SK-N-SH (cell line): ENCODE measurements at regions not wholly inside any gene's neighbourhood (a gene's known extent, or its start where the extent isn't known, plus 50 kb on each side); places are given as distances from the start of the nearest gene placed in this dataset.

Experiments
- CTCF ChIA-PET: fragments of 300-600, 350-600 bp; formaldehyde crosslinking; extraction: SDS; loops from one replicate; lab custom pipeline; 2021; lab: Yijun Ruan, JAX
- POLR2A ChIA-PET: fragments of 350-600 bp; sonication (Branson Sonifier 250); formaldehyde crosslinking; extraction: SDS; loops from one replicate; lab custom pipeline; 2020; ENCODE audit warnings: antibody characterized with exemption, inconsistent platforms; lab: Yijun Ruan, JAX
- DNase-seq: peaks from one replicate; pipeline ENCODE4 v3.0.0; 2012
- H2AFZ ChIP-seq: fragments of 200-600 bp; sonication (generic); 2 replicates; pipeline ENCODE4 v1.8.1; 2016; ENCODE audit warnings: antibody characterized with exemption, mild to moderate bottlenecking, low read depth
- H3F3A ChIP-seq: fragments of 200-600 bp; sonication (generic); replicated peaks from 2 replicates; pipeline ENCODE3; 2016; ENCODE audit warnings: antibody characterized with exemption, mild to moderate bottlenecking; ENCODE audit not compliant: insufficient read depth
- H3K27ac ChIP-seq, 2 experiments: fragments of 200-500 bp in 1 of 2; fragments of 200-600 bp in 1 of 2; sonication (Bioruptor generic) in 1 of 2; sonication (generic), shearing (Covaris generic) in 1 of 2; 2 replicates each; pipeline versions ENCODE4 v1.5.1 to v1.6.1; 2014 to 2016; ENCODE audit warnings: low read depth in 2 of 2, inconsistent platforms in 1 of 2, low read length in 1 of 2, mild to moderate bottlenecking in 1 of 2, mixed read lengths in 1 of 2
- H3K27me3 ChIP-seq: fragments of 200-600 bp; sonication (generic), shearing (Covaris generic); 2 replicates; pipeline ENCODE4 v1.6.1; 2016; ENCODE audit warnings: mixed run types; ENCODE audit not compliant: insufficient read depth
- H3K36me3 ChIP-seq, 2 experiments: fragments of 200-500 bp in 1 of 2; fragments of 200-600 bp in 1 of 2; sonication (Bioruptor generic) in 1 of 2; sonication (generic) in 1 of 2; replicated peaks in 1 of 2; 2 replicates each; pipeline versions ENCODE3 to v1.5.1; 2014 to 2016; ENCODE audit warnings: low read length in 1 of 2, mild to moderate bottlenecking in 1 of 2; ENCODE audit not compliant: insufficient read depth in 2 of 2, control insufficient read depth in 1 of 2
- H3K4me1 ChIP-seq, 2 experiments: fragments of 200-500 bp in 1 of 2; fragments of 200-600 bp in 1 of 2; sonication (Bioruptor generic) in 1 of 2; sonication (generic), shearing (Covaris generic) in 1 of 2; 2 replicates each; pipeline versions ENCODE4 v1.5.1 to v1.6.1; 2014 to 2016; ENCODE audit warnings: low read depth in 1 of 2, low read length in 1 of 2, mixed run types in 1 of 2; ENCODE audit not compliant: insufficient read depth in 2 of 2, control insufficient read depth in 1 of 2
- H3K4me2 ChIP-seq: fragments of 200-600 bp; sonication (generic), shearing (Covaris generic); 2 replicates; pipeline ENCODE4 v1.6.1; 2017; ENCODE audit warnings: mixed run types
- H3K4me3 ChIP-seq, 2 experiments: fragments of 200-500 bp in 1 of 2; fragments of 200-600 bp in 1 of 2; sonication (Bioruptor generic) in 1 of 2; sonication (generic), shearing (Covaris generic) in 1 of 2; 2 replicates each; pipeline versions ENCODE4 v1.5.1 to v1.8.1; 2014 to 2016; ENCODE audit warnings: low read depth in 2 of 2, inconsistent platforms in 1 of 2, low read length in 1 of 2, mild to moderate bottlenecking in 1 of 2, mixed read lengths in 1 of 2, moderate library complexity in 1 of 2
- H3K79me2 ChIP-seq: fragments of 200-600 bp; sonication (generic); 2 replicates; pipeline ENCODE4 v1.8.1; 2017; ENCODE audit warnings: mild to moderate bottlenecking; ENCODE audit not compliant: insufficient read depth
- H3K9ac ChIP-seq: fragments of 200-600 bp; sonication (generic); 2 replicates; pipeline ENCODE4 v1.6.1; 2017; ENCODE audit warnings: mixed run types
- H3K9me2 ChIP-seq: fragments of 200-600 bp; sonication (generic); 2 replicates; pipeline ENCODE4 v1.6.1; 2017; ENCODE audit warnings: mixed run types
- H3K9me3 ChIP-seq: fragments of 200-600 bp; sonication (generic); 2 replicates; pipeline ENCODE4 v1.6.1; 2017; ENCODE audit warnings: mixed run types, mild to moderate bottlenecking, moderate library complexity
- H4K20me1 ChIP-seq: fragments of 200-600 bp; sonication (generic); 2 replicates; pipeline ENCODE4 v1.6.1; 2017; ENCODE audit warnings: mild to moderate bottlenecking, mixed run types; ENCODE audit not compliant: insufficient read depth
- CHD2 ChIP-seq: fragments of 150-350 bp; IDR thresholded peaks from 2 replicates; pipeline ENCODE4 v1.6.1; 2018; ENCODE audit warnings: low read length; ENCODE audit not compliant: partially characterized antibody
- ELF1 ChIP-seq: IDR thresholded peaks from 2 replicates; pipeline ENCODE4 v1.4.0; 2012
- EP300 ChIP-seq, 2 experiments: IDR thresholded peaks; 2 replicates each; pipeline versions ENCODE4 v1.4.0 to v1.6.1; 2012; ENCODE audit warnings: borderline replicate concordance in 1 of 2, low read depth in 1 of 2, low read length in 1 of 2
- EZH2phosphoT487 ChIP-seq: fragments of 200-600 bp; sonication (generic); IDR thresholded peaks from 2 replicates; pipeline ENCODE4 v1.6.1; 2017; ENCODE audit warnings: low read depth, mixed run types, mild to moderate bottlenecking, antibody characterized with exemption, moderate library complexity, borderline replicate concordance
- FOSL2 ChIP-seq: IDR thresholded peaks from 2 replicates; pipeline ENCODE4 v1.4.0; 2012; ENCODE audit warnings: low read depth, mild to moderate bottlenecking, moderate library complexity, borderline replicate concordance
- FOXM1 ChIP-seq: IDR thresholded peaks from 2 replicates; pipeline ENCODE4 v1.4.0; 2012; ENCODE audit warnings: low read depth, mild to moderate bottlenecking
- GABPA ChIP-seq: IDR thresholded peaks from 2 replicates; pipeline ENCODE4 v1.4.0; 2012; ENCODE audit warnings: low read depth, mild to moderate bottlenecking
- MXI1 ChIP-seq: IDR thresholded peaks from 2 replicates; pipeline ENCODE4 v1.6.1; 2012; ENCODE audit warnings: mild to moderate bottlenecking, low read depth, low read length, improper control_type of control experiment
- NRF1 ChIP-seq: IDR thresholded peaks from 2 replicates; pipeline ENCODE4 v1.6.1; 2012; ENCODE audit warnings: low read depth, mild to moderate bottlenecking, low read length
- POLR2AphosphoS5 ChIP-seq: IDR thresholded peaks from 2 replicates; pipeline ENCODE4 v1.6.1; 2012; ENCODE audit warnings: low read depth, low read length
- RCOR1 ChIP-seq: fragments of 150-350 bp; IDR thresholded peaks from 2 replicates; pipeline ENCODE4 v1.6.1; 2017; ENCODE audit warnings: antibody characterized with exemption, low read length
- RFX5 ChIP-seq: IDR thresholded peaks from 2 replicates; pipeline ENCODE4 v1.6.1; 2012; ENCODE audit warnings: mild to moderate bottlenecking, improper control_type of control experiment, low read length
- SIN3A ChIP-seq: IDR thresholded peaks from 2 replicates; pipeline ENCODE4 v1.6.1; 2012; ENCODE audit warnings: low read depth, mild to moderate bottlenecking, low read length, moderate library complexity, borderline replicate concordance
- SMC3 ChIP-seq: IDR thresholded peaks from 2 replicates; pipeline ENCODE4 v1.6.1; 2012; ENCODE audit warnings: low read depth, low read length, improper control_type of control experiment
- TCF12 ChIP-seq: IDR thresholded peaks from 2 replicates; pipeline ENCODE4 v1.4.0; 2012
- TEAD4 ChIP-seq: IDR thresholded peaks from 2 replicates; pipeline ENCODE4 v1.4.0; 2012; ENCODE audit warnings: mild to moderate bottlenecking, borderline replicate concordance; ENCODE audit not compliant: insufficient read depth
- WGBS: methylation state at CpG from one replicate; pipeline ENCODE4 v1.1.6; 2017; ENCODE audit warnings: low lambda C conversion rate; 5-methylcytosine and 5-hydroxymethylcytosine counted together
- TF ChIP-seq, protein P1 (sequence below): fragments of 150-350 bp; IDR thresholded peaks from 2 replicates; pipeline ENCODE4 v1.6.1; 2016; ENCODE audit warnings: mild to moderate bottlenecking, low read depth, low read length
- TF ChIP-seq, protein P2 (sequence below): fragments of 150-350 bp; IDR thresholded peaks from 2 replicates; pipeline ENCODE4 v1.6.1; 2017; ENCODE audit warnings: antibody characterized with exemption, low read length, low read depth, borderline replicate concordance
- TF ChIP-seq, protein P3 (sequence below): IDR thresholded peaks from 2 replicates; pipeline ENCODE4 v1.4.0; 2012; ENCODE audit warnings: low read depth, borderline replicate concordance

DNA sequence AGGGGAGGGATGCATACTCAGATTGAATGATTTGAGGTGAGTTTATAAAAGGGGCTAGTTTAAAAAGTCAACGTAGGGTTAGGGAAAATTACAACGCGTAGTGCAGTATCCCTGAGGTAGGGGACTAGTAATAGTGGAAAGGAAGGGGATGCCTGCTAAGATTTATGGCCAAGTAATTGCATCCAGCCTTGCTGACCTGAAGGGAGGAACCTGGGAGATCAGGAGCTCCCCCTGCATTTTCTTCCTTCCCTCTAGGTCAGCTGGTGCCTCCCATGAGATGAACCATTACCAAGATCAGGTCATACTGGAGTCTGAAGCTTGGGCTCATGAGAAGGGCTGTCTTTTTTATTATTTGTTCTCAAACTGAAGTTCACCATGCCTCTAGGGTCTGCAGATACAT, 606.6 kb downstream of the TMEM114 start:
- H3K27me3 ChIP-seq = no peaks in the 10 kb centered on the region
- no peaks in the 10 kb centered on the region for H3K36me3 ChIP-seq
- H3K9me3 ChIP-seq = no peaks in the 10 kb centered on the region
- no peak overlapping the region for H2AFZ ChIP-seq
- H3K79me2 ChIP-seq = no peaks in the 10 kb centered on the region
- H3K9ac ChIP-seq = no peak overlapping the region
- CTCF ChIA-PET = no interaction called here
- no peak for DNase-seq
- no peaks in the 10 kb centered on the region for H3K9me2 ChIP-seq
- no peak overlapping the region for H3K4me3 ChIP-seq
- TF ChIP-seq NRF1 (no peak), ELF1 (no peak), TCF12 (no peak), EP300 (IDR thresholded peaks at IDR 0.05; ENCODE audit: borderline replicate concordance in 1 of 2, low read depth in 1 of 2, low read length in 1 of 2) (no peak), SMC3 (no peak), FOXM1 (no peak), CHD2 (no peak), EZH2phosphoT487 (no peak), TEAD4 (no peak), RCOR1 (no peak), POLR2AphosphoS5 (no peak), MXI1 (no peak), FOSL2 (no peak), RFX5 (no peak), GABPA (no peak), SIN3A (no peak)
- TF ChIP-seq, protein P1, sequence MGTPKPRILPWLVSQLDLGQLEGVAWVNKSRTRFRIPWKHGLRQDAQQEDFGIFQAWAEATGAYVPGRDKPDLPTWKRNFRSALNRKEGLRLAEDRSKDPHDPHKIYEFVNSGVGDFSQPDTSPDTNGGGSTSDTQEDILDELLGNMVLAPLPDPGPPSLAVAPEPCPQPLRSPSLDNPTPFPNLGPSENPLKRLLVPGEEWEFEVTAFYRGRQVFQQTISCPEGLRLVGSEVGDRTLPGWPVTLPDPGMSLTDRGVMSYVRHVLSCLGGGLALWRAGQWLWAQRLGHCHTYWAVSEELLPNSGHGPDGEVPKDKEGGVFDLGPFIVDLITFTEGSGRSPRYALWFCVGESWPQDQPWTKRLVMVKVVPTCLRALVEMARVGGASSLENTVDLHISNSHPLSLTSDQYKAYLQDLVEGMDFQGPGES = no peak
- TF ChIP-seq, protein P2, sequence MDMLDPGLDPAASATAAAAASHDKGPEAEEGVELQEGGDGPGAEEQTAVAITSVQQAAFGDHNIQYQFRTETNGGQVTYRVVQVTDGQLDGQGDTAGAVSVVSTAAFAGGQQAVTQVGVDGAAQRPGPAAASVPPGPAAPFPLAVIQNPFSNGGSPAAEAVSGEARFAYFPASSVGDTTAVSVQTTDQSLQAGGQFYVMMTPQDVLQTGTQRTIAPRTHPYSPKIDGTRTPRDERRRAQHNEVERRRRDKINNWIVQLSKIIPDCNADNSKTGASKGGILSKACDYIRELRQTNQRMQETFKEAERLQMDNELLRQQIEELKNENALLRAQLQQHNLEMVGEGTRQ = no peak
- TF ChIP-seq, protein P3, sequence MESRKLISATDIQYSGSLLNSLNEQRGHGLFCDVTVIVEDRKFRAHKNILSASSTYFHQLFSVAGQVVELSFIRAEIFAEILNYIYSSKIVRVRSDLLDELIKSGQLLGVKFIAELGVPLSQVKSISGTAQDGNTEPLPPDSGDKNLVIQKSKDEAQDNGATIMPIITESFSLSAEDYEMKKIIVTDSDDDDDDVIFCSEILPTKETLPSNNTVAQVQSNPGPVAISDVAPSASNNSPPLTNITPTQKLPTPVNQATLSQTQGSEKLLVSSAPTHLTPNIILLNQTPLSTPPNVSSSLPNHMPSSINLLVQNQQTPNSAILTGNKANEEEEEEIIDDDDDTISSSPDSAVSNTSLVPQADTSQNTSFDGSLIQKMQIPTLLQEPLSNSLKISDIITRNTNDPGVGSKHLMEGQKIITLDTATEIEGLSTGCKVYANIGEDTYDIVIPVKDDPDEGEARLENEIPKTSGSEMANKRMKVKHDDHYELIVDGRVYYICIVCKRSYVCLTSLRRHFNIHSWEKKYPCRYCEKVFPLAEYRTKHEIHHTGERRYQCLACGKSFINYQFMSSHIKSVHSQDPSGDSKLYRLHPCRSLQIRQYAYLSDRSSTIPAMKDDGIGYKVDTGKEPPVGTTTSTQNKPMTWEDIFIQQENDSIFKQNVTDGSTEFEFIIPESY = no peak
- TF ChIP-seq, all 33 proteins: peak for 0
- H3K4me1 ChIP-seq = no peaks in the 10 kb centered on the region
- 24% methylated on average over 3 of the region's 3 CpGs for WGBS
- H3K27ac ChIP-seq = no peak overlapping the region
- H4K20me1 ChIP-seq = no peaks in the 10 kb centered on the region
- H3F3A ChIP-seq = no peaks in the 10 kb centered on the region
- POLR2A ChIA-PET = no interaction called here
- no peak overlapping the region for H3K4me2 ChIP-seq
